HL-60 (cell line): ENCODE measurements at regions not wholly inside any gene's neighbourhood (a gene's known extent, or its start where the extent isn't known, plus 50 kb on each side); places are given as distances from the start of the nearest gene placed in this dataset.

Experiments used
- DNase-seq, 2 experiments: peaks; one replicate each; pipeline ENCODE4 v3.0.0-alpha.2; 2010 to 2020; ENCODE audit warnings: low read depth in 1 of 2, low spot score in 1 of 2
- H3K27ac ChIP-seq: fragments of 250-450 bp; sonication (Bioruptor Pico); replicated peaks from 2 replicates; pipeline ENCODE4 v1.5.1; 2020; ENCODE audit warnings: mild to moderate bottlenecking, moderate library complexity
- H3K27me3 ChIP-seq: fragments of 250-450 bp; sonication (Bioruptor Pico); 2 replicates; pipeline ENCODE4 v1.5.1; 2021; ENCODE audit warnings: mild to moderate bottlenecking, moderate library complexity; ENCODE audit not compliant: insufficient read depth, poor library complexity, severe bottlenecking
- H3K4me3 ChIP-seq: replicated peaks from 2 replicates; pipeline ENCODE4 v1.5.1; 2011; ENCODE audit warnings: mild to moderate bottlenecking, control low read depth, low read length; ENCODE audit not compliant: insufficient read depth
- GABPA ChIP-seq: IDR thresholded peaks from 2 replicates; pipeline ENCODE4 v1.6.1; 2012; ENCODE audit warnings: low read depth
- POLR2AphosphoS5 ChIP-seq: IDR thresholded peaks from 2 replicates; pipeline ENCODE4 v1.6.1; 2012; ENCODE audit warnings: low read depth
- SPI1 ChIP-seq: IDR thresholded peaks from 2 replicates; pipeline ENCODE4 v1.6.1; 2012; ENCODE audit warnings: low read depth, mild to moderate bottlenecking, borderline replicate concordance
- TF ChIP-seq, protein P1 (sequence below): IDR thresholded peaks from one replicate; pipeline ENCODE4 v1.5.1; 2011; ENCODE audit warnings: low read length, control low read depth, inconsistent platforms; ENCODE audit not compliant: insufficient read depth
- TF ChIP-seq, protein P2 (sequence below): IDR thresholded peaks from 2 replicates; pipeline ENCODE4 v1.6.1; 2012; ENCODE audit warnings: low read depth; ENCODE audit not compliant: insufficient replicate concordance

- no peak overlapping the region for H3K27ac ChIP-seq
- H3K4me3 ChIP-seq, result no peak overlapping the region
- no peak for TF ChIP-seq SPI1
- no peak for TF ChIP-seq POLR2AphosphoS5
- no peak for DNase-seq
- no peaks in the 10 kb centered on the region for H3K27me3 ChIP-seq
Measured at GRCh38 chr11:103800406-103801114, 235.9 kb upstream of the DDI1 start.

- no peak overlapping the region for H3K27ac ChIP-seq
- H3K4me3 ChIP-seq, result no peak overlapping the region
- no peaks in the 10 kb centered on the region for H3K27me3 ChIP-seq
- DNase-seq, result no peak
- TF ChIP-seq POLR2AphosphoS5 (no peak), SPI1 (no peak), GABPA (no peak)
- TF ChIP-seq, protein P1, sequence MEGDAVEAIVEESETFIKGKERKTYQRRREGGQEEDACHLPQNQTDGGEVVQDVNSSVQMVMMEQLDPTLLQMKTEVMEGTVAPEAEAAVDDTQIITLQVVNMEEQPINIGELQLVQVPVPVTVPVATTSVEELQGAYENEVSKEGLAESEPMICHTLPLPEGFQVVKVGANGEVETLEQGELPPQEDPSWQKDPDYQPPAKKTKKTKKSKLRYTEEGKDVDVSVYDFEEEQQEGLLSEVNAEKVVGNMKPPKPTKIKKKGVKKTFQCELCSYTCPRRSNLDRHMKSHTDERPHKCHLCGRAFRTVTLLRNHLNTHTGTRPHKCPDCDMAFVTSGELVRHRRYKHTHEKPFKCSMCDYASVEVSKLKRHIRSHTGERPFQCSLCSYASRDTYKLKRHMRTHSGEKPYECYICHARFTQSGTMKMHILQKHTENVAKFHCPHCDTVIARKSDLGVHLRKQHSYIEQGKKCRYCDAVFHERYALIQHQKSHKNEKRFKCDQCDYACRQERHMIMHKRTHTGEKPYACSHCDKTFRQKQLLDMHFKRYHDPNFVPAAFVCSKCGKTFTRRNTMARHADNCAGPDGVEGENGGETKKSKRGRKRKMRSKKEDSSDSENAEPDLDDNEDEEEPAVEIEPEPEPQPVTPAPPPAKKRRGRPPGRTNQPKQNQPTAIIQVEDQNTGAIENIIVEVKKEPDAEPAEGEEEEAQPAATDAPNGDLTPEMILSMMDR, result no peak
- TF ChIP-seq, protein P2, sequence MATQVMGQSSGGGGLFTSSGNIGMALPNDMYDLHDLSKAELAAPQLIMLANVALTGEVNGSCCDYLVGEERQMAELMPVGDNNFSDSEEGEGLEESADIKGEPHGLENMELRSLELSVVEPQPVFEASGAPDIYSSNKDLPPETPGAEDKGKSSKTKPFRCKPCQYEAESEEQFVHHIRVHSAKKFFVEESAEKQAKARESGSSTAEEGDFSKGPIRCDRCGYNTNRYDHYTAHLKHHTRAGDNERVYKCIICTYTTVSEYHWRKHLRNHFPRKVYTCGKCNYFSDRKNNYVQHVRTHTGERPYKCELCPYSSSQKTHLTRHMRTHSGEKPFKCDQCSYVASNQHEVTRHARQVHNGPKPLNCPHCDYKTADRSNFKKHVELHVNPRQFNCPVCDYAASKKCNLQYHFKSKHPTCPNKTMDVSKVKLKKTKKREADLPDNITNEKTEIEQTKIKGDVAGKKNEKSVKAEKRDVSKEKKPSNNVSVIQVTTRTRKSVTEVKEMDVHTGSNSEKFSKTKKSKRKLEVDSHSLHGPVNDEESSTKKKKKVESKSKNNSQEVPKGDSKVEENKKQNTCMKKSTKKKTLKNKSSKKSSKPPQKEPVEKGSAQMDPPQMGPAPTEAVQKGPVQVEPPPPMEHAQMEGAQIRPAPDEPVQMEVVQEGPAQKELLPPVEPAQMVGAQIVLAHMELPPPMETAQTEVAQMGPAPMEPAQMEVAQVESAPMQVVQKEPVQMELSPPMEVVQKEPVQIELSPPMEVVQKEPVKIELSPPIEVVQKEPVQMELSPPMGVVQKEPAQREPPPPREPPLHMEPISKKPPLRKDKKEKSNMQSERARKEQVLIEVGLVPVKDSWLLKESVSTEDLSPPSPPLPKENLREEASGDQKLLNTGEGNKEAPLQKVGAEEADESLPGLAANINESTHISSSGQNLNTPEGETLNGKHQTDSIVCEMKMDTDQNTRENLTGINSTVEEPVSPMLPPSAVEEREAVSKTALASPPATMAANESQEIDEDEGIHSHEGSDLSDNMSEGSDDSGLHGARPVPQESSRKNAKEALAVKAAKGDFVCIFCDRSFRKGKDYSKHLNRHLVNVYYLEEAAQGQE, result no peak
Measured at GRCh38 chr11:103803062-103803461, 233.4 kb upstream of the DDI1 start.

DNA sequence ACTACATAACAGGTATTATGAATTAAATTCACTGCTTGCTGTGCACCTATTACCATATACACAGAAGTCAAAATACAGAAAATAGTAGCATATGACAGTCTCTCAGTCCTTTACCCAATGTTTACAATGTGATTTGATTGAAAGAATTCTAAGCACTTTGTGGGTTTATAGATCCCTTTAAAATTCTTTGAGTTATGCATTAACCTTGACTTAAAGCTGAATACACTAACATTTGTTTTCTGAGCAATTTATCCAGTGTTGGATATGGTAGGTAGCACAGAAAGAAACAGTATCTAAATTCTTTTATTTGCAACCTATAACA lies 230.8 kb upstream of the DDI1 start:
- Histone ChIP-seq H3K4me3 (no peak overlapping the region), H3K27ac (no peak overlapping the region), H3K27me3 (no peaks in the 10 kb centered on the region)
- no peak for DNase-seq
- TF ChIP-seq, protein P1, result no peak
- TF ChIP-seq SPI1 (no peak), POLR2AphosphoS5 (no peak), GABPA (no peak)
- TF ChIP-seq, protein P2, result no peak

GRCh38 chr11:103806130-103806895 lies 230.1 kb upstream of the DDI1 start:
- H3K4me3 ChIP-seq, result no peak overlapping the region
- DNase-seq, result no peak
- no peak overlapping the region for H3K27ac ChIP-seq
- no peaks in the 10 kb centered on the region for H3K27me3 ChIP-seq
- TF ChIP-seq SPI1 (no peak), GABPA (no peak), POLR2AphosphoS5 (no peak)
- TF ChIP-seq, protein P1, result no peak
- TF ChIP-seq, protein P2, result no peak
